CD4-positive, alpha-beta T cell treated with Interleukin-12 subunit alpha and Interleukin-12 subunit beta, for 1 hour (primary cell): ENCODE measurements at regions not wholly inside any gene's neighbourhood (a gene's known extent, or its start where the extent isn't known, plus 50 kb on each side); places are given as distances from the start of the nearest gene placed in this dataset.

Experiments used
- DNase-seq: peaks from one replicate; pipeline ENCODE4 v3.0.0-alpha.2; 2020

GRCh38 chr14:71586131-71586897 lies 345.9 kb upstream of the RGS6 start:
- DNase-seq, result no peak

- no peak for DNase-seq
These were observed 344.2 kb upstream of the RGS6 start for GRCh38 chr14:71588028-71588427.

GRCh38 chr14:71588576-71589215 lies 343.5 kb upstream of the RGS6 start:
- no peak for DNase-seq

GRCh38 chr14:71589609-71590008 lies 342.6 kb upstream of the RGS6 start:
- DNase-seq, result no peak

GRCh38 chr14:71590131-71590530 lies 342.1 kb upstream of the RGS6 start:
- no peak for DNase-seq

GRCh38 chr14:71591231-71591630 lies 341.0 kb upstream of the RGS6 start:
- DNase-seq, result no peak

GRCh38 chr14:71591929-71592328 lies 340.3 kb upstream of the RGS6 start:
- DNase-seq, result peak; percentile 23

GRCh38 chr14:71592361-71592760 lies 339.9 kb upstream of the RGS6 start:
- no peak for DNase-seq

GRCh38 chr14:71593966-71594365 lies 338.3 kb upstream of the RGS6 start:
- no peak for DNase-seq

- DNase-seq, result no peak
These were observed 337.4 kb upstream of the RGS6 start for GRCh38 chr14:71594821-71595220.

GRCh38 chr14:71595441-71595840 lies 336.8 kb upstream of the RGS6 start:
- no peak for DNase-seq

GRCh38 chr14:71597287-71597920 lies 334.8 kb upstream of the RGS6 start:
- DNase-seq, result no peak

GRCh38 chr14:71597955-71598660 lies 334.1 kb upstream of the RGS6 start:
- peak; percentile 10 for DNase-seq

- no peak for DNase-seq
These were observed 331.9 kb upstream of the RGS6 start for GRCh38 chr14:71600309-71600708.

- no peak for DNase-seq
These were observed 329.7 kb upstream of the RGS6 start for GRCh38 chr14:71602524-71602923.

GRCh38 chr14:71604231-71604630 lies 328.0 kb upstream of the RGS6 start:
- no peak for DNase-seq

GRCh38 chr14:71606064-71606463 lies 326.2 kb upstream of the RGS6 start:
- peak; percentile 5 for DNase-seq

GRCh38 chr14:71606575-71606974 lies 325.7 kb upstream of the RGS6 start:
- DNase-seq, result no peak

GRCh38 chr14:71607056-71607455 lies 325.2 kb upstream of the RGS6 start:
- no peak for DNase-seq

GRCh38 chr14:71610149-71610548 lies 322.1 kb upstream of the RGS6 start:
- no peak for DNase-seq

- DNase-seq, result no peak
These were observed 321.4 kb upstream of the RGS6 start for GRCh38 chr14:71610797-71611196.

- no peak for DNase-seq
These were observed 319.1 kb upstream of the RGS6 start for GRCh38 chr14:71613168-71613567.

GRCh38 chr14:71616013-71616412 lies 316.2 kb upstream of the RGS6 start:
- no peak for DNase-seq

GRCh38 chr14:71618047-71618446 lies 314.2 kb upstream of the RGS6 start:
- DNase-seq, result no peak
